ENCODE measurements at regions not wholly inside any gene's neighbourhood (a gene's known extent, or its start where the extent isn't known, plus 50 kb on each side); places are given as distances from the start of the nearest gene placed in this dataset.

DNA sequence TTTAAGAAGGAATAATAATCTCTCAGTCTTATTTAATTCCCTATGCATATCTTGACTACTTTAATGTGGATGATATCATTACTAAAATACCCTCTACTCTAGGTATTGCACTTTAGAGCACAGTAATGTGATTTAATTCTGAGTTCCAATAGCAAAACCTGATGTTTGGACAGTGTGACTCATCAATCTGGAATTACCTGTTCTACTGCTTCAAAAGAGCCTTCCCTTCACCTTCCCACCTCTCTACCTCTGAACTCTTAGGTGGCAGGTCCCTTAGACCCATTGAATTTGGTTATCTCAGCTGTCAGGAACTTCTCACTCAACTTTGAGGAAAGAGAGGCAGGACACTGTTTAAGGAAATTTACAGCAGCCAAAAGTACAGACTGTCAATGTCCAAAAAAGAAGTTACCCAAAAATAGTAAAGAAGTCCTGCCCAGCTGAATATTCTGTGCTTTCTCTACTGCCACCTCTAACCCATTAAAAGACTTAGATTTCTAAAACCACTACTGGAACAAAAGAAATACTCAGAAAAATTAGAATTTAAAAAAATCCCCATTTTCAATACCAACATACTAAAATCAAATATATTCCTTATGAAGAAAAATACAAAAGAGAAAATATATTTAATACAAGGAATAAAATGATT, 123.1 kb upstream of the GPM6A start:
- TF ChIP-seq, protein P1, sequence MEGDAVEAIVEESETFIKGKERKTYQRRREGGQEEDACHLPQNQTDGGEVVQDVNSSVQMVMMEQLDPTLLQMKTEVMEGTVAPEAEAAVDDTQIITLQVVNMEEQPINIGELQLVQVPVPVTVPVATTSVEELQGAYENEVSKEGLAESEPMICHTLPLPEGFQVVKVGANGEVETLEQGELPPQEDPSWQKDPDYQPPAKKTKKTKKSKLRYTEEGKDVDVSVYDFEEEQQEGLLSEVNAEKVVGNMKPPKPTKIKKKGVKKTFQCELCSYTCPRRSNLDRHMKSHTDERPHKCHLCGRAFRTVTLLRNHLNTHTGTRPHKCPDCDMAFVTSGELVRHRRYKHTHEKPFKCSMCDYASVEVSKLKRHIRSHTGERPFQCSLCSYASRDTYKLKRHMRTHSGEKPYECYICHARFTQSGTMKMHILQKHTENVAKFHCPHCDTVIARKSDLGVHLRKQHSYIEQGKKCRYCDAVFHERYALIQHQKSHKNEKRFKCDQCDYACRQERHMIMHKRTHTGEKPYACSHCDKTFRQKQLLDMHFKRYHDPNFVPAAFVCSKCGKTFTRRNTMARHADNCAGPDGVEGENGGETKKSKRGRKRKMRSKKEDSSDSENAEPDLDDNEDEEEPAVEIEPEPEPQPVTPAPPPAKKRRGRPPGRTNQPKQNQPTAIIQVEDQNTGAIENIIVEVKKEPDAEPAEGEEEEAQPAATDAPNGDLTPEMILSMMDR (conservative IDR thresholded peaks at IDR 0.05 in 1 of 2, IDR thresholded peaks at IDR 0.05 in 1 of 2; ENCODE audit: extremely low read depth in 1 of 2, insufficient read depth in 1 of 2, low read depth in 1 of 2, low read length in 2 of 2) = no peak
- no peak for TF ChIP-seq EZH2 (IDR thresholded peaks at IDR 0.05; ENCODE audit: borderline replicate concordance, low read length)

Data from mammary epithelial cell (primary cell).